ENCODE measurements at regions not wholly inside any gene's neighbourhood (a gene's known extent, or its start where the extent isn't known, plus 50 kb on each side); places are given as distances from the start of the nearest gene placed in this dataset.

DNA sequence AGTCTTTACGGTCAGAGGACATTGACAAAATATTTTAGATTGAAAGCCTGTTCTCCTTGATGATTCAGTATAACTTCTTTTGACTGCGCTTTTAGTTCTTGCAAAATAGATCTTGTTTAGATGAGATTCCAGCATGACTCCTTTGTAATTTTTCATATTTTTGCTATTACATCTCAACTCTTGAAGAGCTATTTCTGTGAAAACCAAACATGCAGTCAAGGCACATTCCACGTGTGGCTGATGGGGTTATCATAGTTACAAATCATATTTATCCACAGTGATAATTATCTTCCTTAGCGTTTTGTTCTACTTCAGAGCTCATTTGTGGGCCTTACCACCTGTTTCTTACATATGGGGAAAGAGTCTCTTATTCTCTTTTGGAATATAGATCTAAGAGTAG is 238.8 kb upstream of the DMRT1 start:
- WGBS (ENCODE audit: insufficient coverage, insufficient replicate concordance, low lambda C conversion rate, missing lambda C conversion rate), result 26% methylated on average over 4 of the region's 4 CpGs
- intact Hi-C loops (cut with micrococcal nuclease; ENCODE audit: unreplicated experiment) (no loop called here), in situ Hi-C loops (cut with MboI) (no loop called here)
- BruUV-seq (replicated peaks), result no TSS peak
- no peak overlapping the region for H3K4me3 ChIP-seq
- SMC1A ChIA-PET (ENCODE audit: uncharacterized antibody, unreplicated experiment), result no interaction called here
- no peak overlapping the region for H3K27ac ChIP-seq (ENCODE audit: control insufficient read depth, insufficient read depth)
- CTCF ChIA-PET, result interaction anchor here (0.5 to 1.3 kb wide), 3 partner anchors 36 to 402 kb away, joined by 3 read pairs; no protein-coding TSS in a partner anchor
- H2AFZ ChIP-seq (ENCODE audit: control insufficient read depth, low read depth, low read length), result no peak overlapping the region
- H3K27me3 ChIP-seq (replicated peaks in 1 of 2; ENCODE audit: control insufficient read depth in 2 of 2, insufficient read depth in 2 of 2, low read length in 1 of 2), result no peaks in the 10 kb centered on the region; a peak in 1 of 4 replicates
- no peak overlapping the region for H3K9ac ChIP-seq (ENCODE audit: control insufficient read depth, insufficient read depth, low read length)
- no peak for DNase-seq (ENCODE audit: low read depth, low spot score)
- ATAC-seq, result no peak
- no peaks in the 10 kb centered on the region for H3K4me1 ChIP-seq (ENCODE audit: control insufficient read depth, insufficient read depth, low read length)
- POLR2A ChIA-PET, result no interaction called here
- H3K79me2 ChIP-seq (ENCODE audit: control insufficient read depth, insufficient read depth, low read length), result no peaks in the 10 kb centered on the region
- H3K4me2 ChIP-seq (ENCODE audit: control insufficient read depth, insufficient read depth), result no peak overlapping the region
- FAIRE-seq, result no peak
- RAD21 ChIA-PET (ENCODE audit: unreplicated experiment), result no interaction called here
- no peaks in the 10 kb centered on the region for H4K20me1 ChIP-seq (ENCODE audit: control insufficient read depth, insufficient read depth)
- H3K9me3 ChIP-seq (replicated peaks; ENCODE audit: control insufficient read depth, insufficient read depth, low read length), result no peaks in the 10 kb centered on the region
- TF ChIP-seq NFXL1 (IDR thresholded peaks at IDR 0.05; ENCODE audit: borderline replicate concordance) (no peak), PAX8 (IDR thresholded peaks at IDR 0.05) (no peak), NBN (IDR thresholded peaks at IDR 0.05) (no peak), ZNF24 (IDR thresholded peaks at IDR 0.05) (no peak)
- no peaks in the 10 kb centered on the region for H3K36me3 ChIP-seq (ENCODE audit: control insufficient read depth in 2 of 2, insufficient read depth in 2 of 2, low read length in 1 of 2)

DNA sequence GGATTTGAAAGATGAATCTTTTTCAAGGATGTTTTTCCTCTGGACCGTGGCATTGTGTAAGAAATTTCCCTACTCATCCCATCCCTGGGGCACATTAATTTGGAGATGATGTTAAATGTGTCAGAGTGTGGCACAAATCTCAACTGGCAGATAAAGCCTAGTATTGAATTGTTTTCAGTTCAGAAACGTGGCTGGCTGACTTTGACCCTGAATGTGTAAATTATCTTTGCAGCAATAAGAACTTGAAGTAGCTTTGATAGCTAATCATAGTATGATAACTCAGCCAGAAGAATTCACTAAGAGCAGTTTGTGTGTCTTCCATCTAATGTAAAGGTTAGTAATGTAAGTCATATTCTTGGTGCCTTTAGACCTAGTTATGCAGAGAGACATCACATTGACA is 238.4 kb upstream of the DMRT1 start:
- ChIA-PET POLR2A (no interaction called here), SMC1A (ENCODE audit: uncharacterized antibody, unreplicated experiment) (no interaction called here), CTCF (interaction anchor here (0.9 to 1.3 kb wide), 2 partner anchors 36 to 402 kb away, joined by 3 read pairs; no protein-coding TSS in a partner anchor), RAD21 (ENCODE audit: unreplicated experiment) (no interaction called here)
- ATAC-seq (no peak), DNase-seq (ENCODE audit: low read depth, low spot score) (no peak), FAIRE-seq (no peak)
- Histone ChIP-seq H3K36me3 (ENCODE audit: control insufficient read depth in 2 of 2, insufficient read depth in 2 of 2, low read length in 1 of 2) (no peaks in the 10 kb centered on the region), H3K27me3 (replicated peaks in 1 of 2; ENCODE audit: control insufficient read depth in 2 of 2, insufficient read depth in 2 of 2, low read length in 1 of 2) (no peaks in the 10 kb centered on the region; a peak in 1 of 4 replicates), H3K9me3 (replicated peaks; ENCODE audit: control insufficient read depth, insufficient read depth, low read length) (no peaks in the 10 kb centered on the region), H3K79me2 (ENCODE audit: control insufficient read depth, insufficient read depth, low read length) (no peaks in the 10 kb centered on the region), H3K27ac (ENCODE audit: control insufficient read depth, insufficient read depth) (no peak overlapping the region), H3K4me3 (no peak overlapping the region), H4K20me1 (ENCODE audit: control insufficient read depth, insufficient read depth) (no peaks in the 10 kb centered on the region), H2AFZ (ENCODE audit: control insufficient read depth, low read depth, low read length) (no peak overlapping the region), H3K9ac (ENCODE audit: control insufficient read depth, insufficient read depth, low read length) (no peak overlapping the region), H3K4me1 (ENCODE audit: control insufficient read depth, insufficient read depth, low read length) (no peaks in the 10 kb centered on the region), H3K4me2 (ENCODE audit: control insufficient read depth, insufficient read depth) (no peak overlapping the region)
- in situ Hi-C loops (cut with MboI), result no loop called here
- intact Hi-C loops (cut with micrococcal nuclease; ENCODE audit: unreplicated experiment), result no loop called here
- TF ChIP-seq NR2C2 (IDR thresholded peaks at IDR 0.05; ENCODE audit: borderline replicate concordance, control insufficient read depth, insufficient read length, low read depth), result no peak
- no peak for TF ChIP-seq SMAD1 (IDR thresholded peaks at IDR 0.05; ENCODE audit: low read depth, partially characterized antibody)
- no peak for TF ChIP-seq GATAD2B (conservative IDR thresholded peaks at IDR 0.05; ENCODE audit: low read depth)
- TF ChIP-seq SIX5 (IDR thresholded peaks at IDR 0.05; ENCODE audit: low read depth, low read length, severe bottlenecking), result no peak
- no peak for TF ChIP-seq EP300 (IDR thresholded peaks at IDR 0.05; ENCODE audit: borderline replicate concordance in 1 of 2, control insufficient read depth in 1 of 2, low read depth in 2 of 2, low read length in 2 of 2)
- no peak for TF ChIP-seq RCOR1 (conservative IDR thresholded peaks at IDR 0.05; ENCODE audit: low read depth, low read length)
- 10% methylated on average over 2 of the region's 2 CpGs for WGBS (ENCODE audit: insufficient coverage, insufficient replicate concordance, low lambda C conversion rate, missing lambda C conversion rate)
- no TSS peak for BruUV-seq (replicated peaks)

Data from GM12878 (cell line).